Endothelial cell of umbilical vein (primary cell): ENCODE measurements at regions not wholly inside any gene's neighbourhood (a gene's known extent, or its start where the extent isn't known, plus 50 kb on each side); places are given as distances from the start of the nearest gene placed in this dataset.

Source experiments
- BruUV-seq: library from RNA; stranded (reverse); fragments of 400-500 nt; replicated peaks from 2 replicates; lab custom pipeline; 2021; lab: Mats Ljungman, UMichigan
- CTCF ChIA-PET: fragments of 300-600, 350-600 bp; sonication (Branson Sonifier 250); formaldehyde crosslinking; loops from one replicate; lab custom pipeline; 2021; ENCODE audit warnings: antibody characterized with exemption, inconsistent platforms; lab: Charles Lee
- POLR2A ChIA-PET: fragments of 300-600, 350-600 bp; sonication (Branson Sonifier 250); formaldehyde crosslinking; loops from one replicate; lab custom pipeline; 2021; ENCODE audit warnings: antibody characterized with exemption, inconsistent platforms; lab: Charles Lee
- DNase-seq: peaks from one replicate; pipeline ENCODE4 v3.0.0-alpha.2; 2011; ENCODE audit warnings: low read depth, low spot score
- FAIRE-seq: peaks from 2 replicates; lab custom pipeline; 2011; peaks lifted over from hg19 to GRCh38; lab: Jason Lieb, UNC
- H2AFZ ChIP-seq: 2 replicates; pipeline ENCODE4 v1.6.0; 2012; ENCODE audit warnings: low read depth, low read length, control low read depth, inconsistent platforms
- H3K27ac ChIP-seq: 2 replicates; pipeline ENCODE4 v1.5.1; 2011; ENCODE audit warnings: low read depth, mild to moderate bottlenecking, control low read depth, low read length, moderate library complexity; ENCODE audit not compliant: insufficient read depth
- H3K27me3 ChIP-seq, 2 experiments: 2 replicates each; pipeline versions ENCODE4 v1.6.0 to v1.6.1; 2011; ENCODE audit warnings: low read length in 2 of 2, mixed read lengths in 1 of 2; ENCODE audit not compliant: control insufficient read depth in 2 of 2, insufficient read depth in 2 of 2
- H3K36me3 ChIP-seq, 2 experiments: 2 replicates in 1 of 2; 3 replicates in 1 of 2; pipeline ENCODE4 v1.5.1; 2011; ENCODE audit warnings: low read length in 2 of 2, mild to moderate bottlenecking in 1 of 2, moderate library complexity in 1 of 2; ENCODE audit not compliant: control insufficient read depth in 2 of 2, insufficient read depth in 2 of 2; ENCODE audit errors: extremely low read depth in 1 of 2
- H3K4me1 ChIP-seq: 3 replicates; pipeline ENCODE4 v1.5.1; 2011; ENCODE audit warnings: mild to moderate bottlenecking, low read length; ENCODE audit not compliant: control insufficient read depth, insufficient read depth; ENCODE audit errors: extremely low read depth
- H3K4me2 ChIP-seq: 2 replicates; pipeline ENCODE4 v1.6.1; 2011; ENCODE audit warnings: low read length, control low read depth, mixed read lengths; ENCODE audit not compliant: insufficient read depth
- H3K4me3 ChIP-seq, 3 experiments: fragments of 200-600 bp in 1 of 3; sonication (generic), shearing (Covaris generic) in 1 of 3; replicated peaks in 1 of 3; 2 replicates each; pipeline ENCODE4 v1.5.1; 2011 to 2016; ENCODE audit warnings: control low read depth in 3 of 3, low read length in 3 of 3, mild to moderate bottlenecking in 2 of 3, inconsistent platforms in 1 of 3, low read depth in 1 of 3, moderate library complexity in 1 of 3; ENCODE audit not compliant: insufficient read depth in 1 of 3
- H3K79me2 ChIP-seq: 2 replicates; pipeline ENCODE4 v1.6.0; 2012; ENCODE audit warnings: low read length, inconsistent platforms; ENCODE audit not compliant: control insufficient read depth, insufficient read depth
- H3K9ac ChIP-seq: replicated peaks from 2 replicates; pipeline ENCODE3; 2011; ENCODE audit warnings: low read length, control low read depth; ENCODE audit not compliant: insufficient read depth; ENCODE audit errors: extremely low read depth
- H3K9me1 ChIP-seq: replicated peaks from 3 replicates; pipeline ENCODE4 v1.6.0; 2011; ENCODE audit warnings: mild to moderate bottlenecking, low read length; ENCODE audit not compliant: control insufficient read depth, insufficient read depth; ENCODE audit errors: extremely low read depth
- H3K9me3 ChIP-seq: replicated peaks from 2 replicates; pipeline ENCODE4 v1.5.1; 2012; ENCODE audit warnings: low read length, inconsistent platforms; ENCODE audit not compliant: control insufficient read depth, insufficient read depth
- H4K20me1 ChIP-seq: replicated peaks from 2 replicates; pipeline ENCODE3; 2011; ENCODE audit warnings: mild to moderate bottlenecking, low read length; ENCODE audit not compliant: control insufficient read depth, insufficient read depth; ENCODE audit errors: extremely low read depth
- CTCF ChIP-seq, 2 donors: IDR thresholded peaks; 1 replicate in 1 of 2; 2 replicates in 1 of 2; pipeline ENCODE4 v1.5.1; 2011; ENCODE audit warnings: low read length in 2 of 2, mild to moderate bottlenecking in 2 of 2, moderate library complexity in 2 of 2, control low read depth in 1 of 2, inconsistent platforms in 1 of 2, low read depth in 1 of 2; ENCODE audit not compliant: insufficient read depth in 1 of 2; ENCODE audit errors: extremely low read depth in 1 of 2
- EZH2 ChIP-seq: IDR thresholded peaks from 2 replicates; pipeline ENCODE4 v1.6.1; 2012; ENCODE audit warnings: borderline replicate concordance, low read depth, mild to moderate bottlenecking, moderate library complexity, low read length, inconsistent platforms; ENCODE audit not compliant: severe bottlenecking
- FOS ChIP-seq: IDR thresholded peaks from 2 replicates; pipeline ENCODE4 v1.6.1; 2011; ENCODE audit warnings: mild to moderate bottlenecking, low read length, moderate library complexity, borderline replicate concordance; ENCODE audit not compliant: insufficient read depth
- GATA2 ChIP-seq: IDR thresholded peaks from 2 replicates; pipeline ENCODE4 v1.7.0; 2011; ENCODE audit warnings: low read depth, mild to moderate bottlenecking, moderate library complexity, mixed read lengths, low read length; ENCODE audit not compliant: insufficient read length, insufficient read depth
- JUN ChIP-seq: IDR thresholded peaks from 2 replicates; pipeline ENCODE4 v1.6.1; 2011; ENCODE audit warnings: borderline replicate concordance, low read depth; ENCODE audit not compliant: insufficient read length, insufficient read depth
- MYC ChIP-seq: IDR thresholded peaks from one replicate; pipeline ENCODE4 v1.6.1; 2011; ENCODE audit warnings: mild to moderate bottlenecking, low read depth, low read length
- POLR2A ChIP-seq: IDR thresholded peaks from 2 replicates; pipeline ENCODE4 v1.6.1; 2012; ENCODE audit warnings: low read depth, mild to moderate bottlenecking, control low read depth, low read length
- POLR2AphosphoS5 ChIP-seq: IDR thresholded peaks from 2 replicates; pipeline ENCODE4 v1.6.1; 2012; ENCODE audit warnings: low read depth, mild to moderate bottlenecking, control low read depth, low read length, moderate library complexity; ENCODE audit not compliant: insufficient read depth
- dilution Hi-C: fragments of 300-500 bp; cut with MboI; formaldehyde crosslinking; loops from one replicate; pipeline ENCODE4 v1.15.0; 2019; ENCODE audit warnings: low sequenced_read_pairs; ENCODE audit not compliant: extremely low pct_ligation_motif_present
- intact Hi-C: fragments of 100-400 bp; cut with micrococcal nuclease; formaldehyde crosslinking; loops from one replicate; pipeline ENCODE4 v1.10.0; 2022
- TF ChIP-seq, protein P1 (sequence below): IDR thresholded peaks from 2 replicates; pipeline ENCODE4 v1.6.1; 2011; ENCODE audit not compliant: insufficient read depth, insufficient read length

DNA sequence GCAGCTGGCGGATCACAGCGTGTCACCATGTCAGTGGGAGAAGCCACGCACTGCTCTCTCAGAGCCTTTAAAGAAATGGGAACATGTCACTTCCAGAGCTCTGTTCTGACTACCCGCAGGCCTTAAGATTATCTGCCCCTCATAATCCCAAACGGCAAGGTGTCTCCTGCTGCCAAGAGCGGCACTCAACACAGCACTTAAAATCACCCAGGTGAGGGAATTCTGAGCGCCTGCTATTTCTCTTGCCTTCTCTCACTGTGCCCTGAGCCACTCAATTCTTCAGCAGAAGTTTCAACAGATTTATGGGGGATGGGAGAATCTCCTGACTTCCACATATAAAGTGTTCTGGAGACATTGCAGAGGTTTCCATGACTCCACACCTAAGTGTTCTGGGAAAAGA lies 137.9 kb downstream of the LMO4 start:
- H3K4me2 ChIP-seq = no peak overlapping the region
- H3K79me2 ChIP-seq = no peaks in the 10 kb centered on the region
- H3K4me1 ChIP-seq = no peaks in the 10 kb centered on the region
- TF ChIP-seq POLR2AphosphoS5 = no peak
- H3K4me3 ChIP-seq = no peak overlapping the region
- dilution Hi-C loops = no loop called here
- no peaks in the 10 kb centered on the region for H3K9me1 ChIP-seq
- DNase-seq (no peak), FAIRE-seq (no peak)
- no peak overlapping the region for H3K27ac ChIP-seq
- no peaks in the 10 kb centered on the region for H4K20me1 ChIP-seq
- H3K9ac ChIP-seq = no peak overlapping the region
- no TSS peak for BruUV-seq
- CTCF ChIA-PET = no interaction called here
- H3K9me3 ChIP-seq = no peaks in the 10 kb centered on the region
- H2AFZ ChIP-seq = no peak overlapping the region
- POLR2A ChIA-PET = no interaction called here
- H3K36me3 ChIP-seq = no peaks in the 10 kb centered on the region
- H3K27me3 ChIP-seq = peaks cover 0 to 3% of the 10 kb centered on the region in 2 experiments
- intact Hi-C loops = no loop called here

- DNase-seq (no peak), FAIRE-seq (no peak)
- Histone ChIP-seq H3K4me1 (peaks cover 9% of the 10 kb centered on the region), H3K27me3 (no peaks in the 10 kb centered on the region), H4K20me1 (no peaks in the 10 kb centered on the region), H3K4me3 (no peak overlapping the region), H3K27ac (no peak overlapping the region), H3K4me2 (no peak overlapping the region), H3K36me3 (no peaks in the 10 kb centered on the region), H2AFZ (no peak overlapping the region), H3K79me2 (no peaks in the 10 kb centered on the region), H3K9me1 (no peaks in the 10 kb centered on the region), H3K9me3 (no peaks in the 10 kb centered on the region), H3K9ac (no peak overlapping the region)
- intact Hi-C loops = loop anchor here (5.0 kb wide), 1 partner anchor 80 kb away; no protein-coding TSS in a partner anchor
- no TSS peak for BruUV-seq
- ChIA-PET CTCF (interaction anchor here (0.5 kb wide), 1 partner anchor 802 kb away, joined by 3 read pairs; no protein-coding TSS in a partner anchor), POLR2A (no interaction called here)
- TF ChIP-seq GATA2 = no peak
- no peak for TF ChIP-seq MYC
- TF ChIP-seq POLR2AphosphoS5 = no peak
- TF ChIP-seq, protein P1, sequence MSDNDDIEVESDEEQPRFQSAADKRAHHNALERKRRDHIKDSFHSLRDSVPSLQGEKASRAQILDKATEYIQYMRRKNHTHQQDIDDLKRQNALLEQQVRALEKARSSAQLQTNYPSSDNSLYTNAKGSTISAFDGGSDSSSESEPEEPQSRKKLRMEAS = no peak
- no peak for TF ChIP-seq JUN
- TF ChIP-seq CTCF (IDR thresholded peaks at IDR 0.05; ENCODE audit: extremely low read depth in 1 of 2, insufficient read depth in 1 of 2, low read depth in 1 of 2, low read length in 2 of 2) = no peak
- no peak for TF ChIP-seq FOS
- TF ChIP-seq POLR2A = no peak
- TF ChIP-seq EZH2 = no peak
- dilution Hi-C loops = no loop called here
These were observed 144.0 kb downstream of the LMO4 start for GRCh38 chr1:87472716-87473115.
